Loucy (cell line): ENCODE measurements at regions not wholly inside any gene's neighbourhood (a gene's known extent, or its start where the extent isn't known, plus 50 kb on each side); places are given as distances from the start of the nearest gene placed in this dataset.

Experiments used
- EZH2phosphoT487 ChIP-seq: fragments of 200-600 bp; IDR thresholded peaks from 2 replicates; pipeline ENCODE4 v1.6.1; 2018; ENCODE audit warnings: antibody characterized with exemption, mild to moderate bottlenecking, moderate library complexity, borderline replicate concordance
- TF ChIP-seq, protein P1 (sequence below): fragments of 200-600 bp; sonication (generic); conservative IDR thresholded peaks from 2 replicates; pipeline ENCODE4 v1.5.1; 2014; ENCODE audit warnings: mild to moderate bottlenecking, antibody characterized with exemption, low read length

DNA sequence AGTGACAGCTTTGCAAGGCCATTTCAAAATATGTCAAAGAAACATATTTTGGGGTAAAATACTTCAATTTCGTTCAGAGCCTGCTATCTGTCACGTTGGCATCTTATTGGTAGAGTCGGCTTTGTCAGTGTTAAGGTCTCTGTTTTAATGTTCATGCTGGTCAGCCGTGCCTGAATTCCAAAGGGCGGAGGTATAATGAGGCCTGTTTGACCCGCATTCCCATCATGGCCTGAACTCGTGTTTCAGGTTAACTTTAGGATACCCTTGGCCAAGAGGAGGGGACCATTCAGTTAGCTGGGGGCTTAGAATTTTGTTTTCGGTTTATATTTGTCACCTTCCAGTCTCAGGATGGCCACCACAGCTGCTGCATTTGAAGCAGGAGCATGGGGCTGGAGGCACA is 236.4 kb downstream of the NFATC2 start:
- TF ChIP-seq, protein P1, sequence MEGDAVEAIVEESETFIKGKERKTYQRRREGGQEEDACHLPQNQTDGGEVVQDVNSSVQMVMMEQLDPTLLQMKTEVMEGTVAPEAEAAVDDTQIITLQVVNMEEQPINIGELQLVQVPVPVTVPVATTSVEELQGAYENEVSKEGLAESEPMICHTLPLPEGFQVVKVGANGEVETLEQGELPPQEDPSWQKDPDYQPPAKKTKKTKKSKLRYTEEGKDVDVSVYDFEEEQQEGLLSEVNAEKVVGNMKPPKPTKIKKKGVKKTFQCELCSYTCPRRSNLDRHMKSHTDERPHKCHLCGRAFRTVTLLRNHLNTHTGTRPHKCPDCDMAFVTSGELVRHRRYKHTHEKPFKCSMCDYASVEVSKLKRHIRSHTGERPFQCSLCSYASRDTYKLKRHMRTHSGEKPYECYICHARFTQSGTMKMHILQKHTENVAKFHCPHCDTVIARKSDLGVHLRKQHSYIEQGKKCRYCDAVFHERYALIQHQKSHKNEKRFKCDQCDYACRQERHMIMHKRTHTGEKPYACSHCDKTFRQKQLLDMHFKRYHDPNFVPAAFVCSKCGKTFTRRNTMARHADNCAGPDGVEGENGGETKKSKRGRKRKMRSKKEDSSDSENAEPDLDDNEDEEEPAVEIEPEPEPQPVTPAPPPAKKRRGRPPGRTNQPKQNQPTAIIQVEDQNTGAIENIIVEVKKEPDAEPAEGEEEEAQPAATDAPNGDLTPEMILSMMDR = no peak
- TF ChIP-seq EZH2phosphoT487 = no peak
